ENCODE measurements at regions not wholly inside any gene's neighbourhood (a gene's known extent, or its start where the extent isn't known, plus 50 kb on each side); places are given as distances from the start of the nearest gene placed in this dataset.

GRCh38 chr18:34457761-34458160 is 233.0 kb upstream of the NOL4 start:
- no peaks in the 10 kb centered on the region for H3K9me3 ChIP-seq (ENCODE audit: low read length)
- WGBS (ENCODE audit: low lambda C conversion rate): 0% methylated on average over 1 of the region's 3 CpGs
- H3K9ac ChIP-seq (ENCODE audit: insufficient read depth, low read depth, low read length): no peak overlapping the region
- no peak overlapping the region for H3K4me3 ChIP-seq (replicated peaks in 1 of 3; ENCODE audit: insufficient read depth in 1 of 3, low read depth in 2 of 3, low read length in 3 of 3)
- H3K36me3 ChIP-seq (replicated peaks in 1 of 2; ENCODE audit: control insufficient read depth in 1 of 2, insufficient read depth in 2 of 2, low read length in 2 of 2): no peaks in the 10 kb centered on the region
- H3K4me1 ChIP-seq (ENCODE audit: insufficient read depth, low read length): no peaks in the 10 kb centered on the region
- no peak overlapping the region for H3K27ac ChIP-seq (ENCODE audit: extremely low read length, insufficient read depth, low read length)
- ATAC-seq (no peak), DNase-seq (ENCODE audit: low spot score) (no peak), FAIRE-seq (no peak)
- H3K79me2 ChIP-seq (ENCODE audit: insufficient read depth, low read length): no peaks in the 10 kb centered on the region
- TF ChIP-seq, protein P1, sequence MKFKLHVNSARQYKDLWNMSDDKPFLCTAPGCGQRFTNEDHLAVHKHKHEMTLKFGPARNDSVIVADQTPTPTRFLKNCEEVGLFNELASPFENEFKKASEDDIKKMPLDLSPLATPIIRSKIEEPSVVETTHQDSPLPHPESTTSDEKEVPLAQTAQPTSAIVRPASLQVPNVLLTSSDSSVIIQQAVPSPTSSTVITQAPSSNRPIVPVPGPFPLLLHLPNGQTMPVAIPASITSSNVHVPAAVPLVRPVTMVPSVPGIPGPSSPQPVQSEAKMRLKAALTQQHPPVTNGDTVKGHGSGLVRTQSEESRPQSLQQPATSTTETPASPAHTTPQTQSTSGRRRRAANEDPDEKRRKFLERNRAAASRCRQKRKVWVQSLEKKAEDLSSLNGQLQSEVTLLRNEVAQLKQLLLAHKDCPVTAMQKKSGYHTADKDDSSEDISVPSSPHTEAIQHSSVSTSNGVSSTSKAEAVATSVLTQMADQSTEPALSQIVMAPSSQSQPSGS (CRISPR knock-in tag; IDR thresholded peaks at IDR 0.05): no peak
- no peak for TF ChIP-seq ZNF10 (CRISPR knock-in tag; IDR thresholded peaks at IDR 0.05; ENCODE audit: borderline replicate concordance, low read depth)
- TF ChIP-seq NFYB (CRISPR knock-in tag; IDR thresholded peaks at IDR 0.05): no peak
- no peak for TF ChIP-seq TBL1XR1 (IDR thresholded peaks at IDR 0.05; ENCODE audit: borderline replicate concordance, low read length, partially characterized antibody)
- no peak for TF ChIP-seq RAD51 (IDR thresholded peaks at IDR 0.05; ENCODE audit: borderline replicate concordance)
- no peak for TF ChIP-seq ZNF350 (CRISPR knock-in tag; IDR thresholded peaks at IDR 0.05; ENCODE audit: borderline replicate concordance, low read depth)
- no peak for TF ChIP-seq ZFY (CRISPR knock-in tag; IDR thresholded peaks at IDR 0.05)
- no peak for TF ChIP-seq ZNF546 (CRISPR knock-in tag; conservative IDR thresholded peaks at IDR 0.05)
- no peak for TF ChIP-seq ZNF816 (CRISPR knock-in tag; IDR thresholded peaks at IDR 0.05; ENCODE audit: borderline replicate concordance)
- no peak for TF ChIP-seq BRF2 (CRISPR knock-in tag; IDR thresholded peaks at IDR 0.05)
- TF ChIP-seq PTBP1 (IDR thresholded peaks at IDR 0.05; ENCODE audit: low read depth, low read length, poor library complexity, severe bottlenecking): no peak
- no peak for TF ChIP-seq KAT8 (CRISPR knock-in tag; IDR thresholded peaks at IDR 0.05)
- TF ChIP-seq FOXM1 (CRISPR knock-in tag; IDR thresholded peaks at IDR 0.05): no peak
- TF ChIP-seq, protein P2, sequence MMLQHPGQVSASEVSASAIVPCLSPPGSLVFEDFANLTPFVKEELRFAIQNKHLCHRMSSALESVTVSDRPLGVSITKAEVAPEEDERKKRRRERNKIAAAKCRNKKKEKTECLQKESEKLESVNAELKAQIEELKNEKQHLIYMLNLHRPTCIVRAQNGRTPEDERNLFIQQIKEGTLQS (CRISPR knock-in tag; IDR thresholded peaks at IDR 0.05): no peak
- TF ChIP-seq, protein P3, sequence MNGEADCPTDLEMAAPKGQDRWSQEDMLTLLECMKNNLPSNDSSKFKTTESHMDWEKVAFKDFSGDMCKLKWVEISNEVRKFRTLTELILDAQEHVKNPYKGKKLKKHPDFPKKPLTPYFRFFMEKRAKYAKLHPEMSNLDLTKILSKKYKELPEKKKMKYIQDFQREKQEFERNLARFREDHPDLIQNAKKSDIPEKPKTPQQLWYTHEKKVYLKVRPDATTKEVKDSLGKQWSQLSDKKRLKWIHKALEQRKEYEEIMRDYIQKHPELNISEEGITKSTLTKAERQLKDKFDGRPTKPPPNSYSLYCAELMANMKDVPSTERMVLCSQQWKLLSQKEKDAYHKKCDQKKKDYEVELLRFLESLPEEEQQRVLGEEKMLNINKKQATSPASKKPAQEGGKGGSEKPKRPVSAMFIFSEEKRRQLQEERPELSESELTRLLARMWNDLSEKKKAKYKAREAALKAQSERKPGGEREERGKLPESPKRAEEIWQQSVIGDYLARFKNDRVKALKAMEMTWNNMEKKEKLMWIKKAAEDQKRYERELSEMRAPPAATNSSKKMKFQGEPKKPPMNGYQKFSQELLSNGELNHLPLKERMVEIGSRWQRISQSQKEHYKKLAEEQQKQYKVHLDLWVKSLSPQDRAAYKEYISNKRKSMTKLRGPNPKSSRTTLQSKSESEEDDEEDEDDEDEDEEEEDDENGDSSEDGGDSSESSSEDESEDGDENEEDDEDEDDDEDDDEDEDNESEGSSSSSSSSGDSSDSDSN (CRISPR knock-in tag; IDR thresholded peaks at IDR 0.05): no peak
- POLR2A ChIA-PET: no interaction called here
- H3K4me2 ChIP-seq (ENCODE audit: low read depth, low read length): no peak overlapping the region
- no peaks in the 10 kb centered on the region for H3K27me3 ChIP-seq (ENCODE audit: control insufficient read depth in 1 of 2, insufficient read depth in 2 of 2, low read length in 2 of 2)
- no peaks in the 10 kb centered on the region for H4K20me1 ChIP-seq (ENCODE audit: insufficient read depth, low read length)
- intact Hi-C loops (cut with micrococcal nuclease; ENCODE audit: unreplicated experiment): no loop called here
- in situ Hi-C loops (cut with HindIII; ENCODE audit: extremely low pct_ligation_motif_present, low pct_unique_long_range_greater_than_20kb): no loop called here
- BruUV-seq (replicated peaks): no TSS peak
- CTCF ChIA-PET (ENCODE audit: low intra/inter-chr PET ratio, low total read pairs): no interaction called here
- H2AFZ ChIP-seq (ENCODE audit: low read length): no peak overlapping the region
